Mammary epithelial cell (primary cell): ENCODE measurements at regions not wholly inside any gene's neighbourhood (a gene's known extent, or its start where the extent isn't known, plus 50 kb on each side); places are given as distances from the start of the nearest gene placed in this dataset.

Experiments used
- EZH2 ChIP-seq: IDR thresholded peaks from 2 replicates; pipeline ENCODE4 v1.6.1; 2012; ENCODE audit warnings: low read length, inconsistent platforms, borderline replicate concordance
- TF ChIP-seq, protein P1 (sequence below), 2 donors: IDR thresholded peaks in 1 of 2; conservative IDR thresholded peaks in 1 of 2; 2 replicates each; pipeline ENCODE4 v1.5.1; 2011 to 2012; ENCODE audit warnings: inconsistent platforms in 2 of 2, low read length in 2 of 2, mild to moderate bottlenecking in 2 of 2, control low read depth in 1 of 2, low read depth in 1 of 2; ENCODE audit not compliant: insufficient read depth in 1 of 2; ENCODE audit errors: extremely low read depth in 1 of 2

DNA sequence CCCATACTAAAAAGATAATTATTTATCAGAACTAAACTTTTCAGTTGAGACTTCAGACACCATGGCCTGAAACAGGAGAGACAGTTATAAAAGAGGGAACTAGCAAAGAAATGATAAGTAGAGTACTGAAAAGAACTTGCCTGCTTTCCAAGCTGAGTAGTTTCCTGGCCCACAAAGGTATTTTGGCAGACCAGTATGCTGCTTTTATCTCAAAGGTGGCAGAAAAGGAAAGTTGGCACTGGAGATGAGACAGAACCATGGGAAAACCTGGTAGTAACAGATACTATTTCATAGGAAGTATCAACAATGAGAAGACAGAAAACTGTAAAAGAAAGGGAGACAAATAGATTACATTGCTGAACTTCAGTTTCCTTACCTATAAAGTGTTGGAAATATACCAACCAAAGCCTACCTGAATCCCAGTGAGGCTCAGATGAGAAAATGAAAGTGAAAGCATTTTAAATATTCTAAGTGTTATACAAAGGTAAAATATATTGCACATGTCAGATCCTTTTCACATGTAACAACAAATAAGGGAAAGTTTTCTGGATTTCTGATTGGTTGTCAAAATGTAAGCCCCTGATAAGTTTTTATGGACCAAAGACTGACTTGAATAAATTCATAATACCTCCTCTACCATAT is 155.3 kb upstream of the FSCB start:
- TF ChIP-seq, protein P1, sequence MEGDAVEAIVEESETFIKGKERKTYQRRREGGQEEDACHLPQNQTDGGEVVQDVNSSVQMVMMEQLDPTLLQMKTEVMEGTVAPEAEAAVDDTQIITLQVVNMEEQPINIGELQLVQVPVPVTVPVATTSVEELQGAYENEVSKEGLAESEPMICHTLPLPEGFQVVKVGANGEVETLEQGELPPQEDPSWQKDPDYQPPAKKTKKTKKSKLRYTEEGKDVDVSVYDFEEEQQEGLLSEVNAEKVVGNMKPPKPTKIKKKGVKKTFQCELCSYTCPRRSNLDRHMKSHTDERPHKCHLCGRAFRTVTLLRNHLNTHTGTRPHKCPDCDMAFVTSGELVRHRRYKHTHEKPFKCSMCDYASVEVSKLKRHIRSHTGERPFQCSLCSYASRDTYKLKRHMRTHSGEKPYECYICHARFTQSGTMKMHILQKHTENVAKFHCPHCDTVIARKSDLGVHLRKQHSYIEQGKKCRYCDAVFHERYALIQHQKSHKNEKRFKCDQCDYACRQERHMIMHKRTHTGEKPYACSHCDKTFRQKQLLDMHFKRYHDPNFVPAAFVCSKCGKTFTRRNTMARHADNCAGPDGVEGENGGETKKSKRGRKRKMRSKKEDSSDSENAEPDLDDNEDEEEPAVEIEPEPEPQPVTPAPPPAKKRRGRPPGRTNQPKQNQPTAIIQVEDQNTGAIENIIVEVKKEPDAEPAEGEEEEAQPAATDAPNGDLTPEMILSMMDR (conservative IDR thresholded peaks at IDR 0.05 in 1 of 2, IDR thresholded peaks at IDR 0.05 in 1 of 2; ENCODE audit: extremely low read depth in 1 of 2, insufficient read depth in 1 of 2, low read depth in 1 of 2, low read length in 2 of 2) = no peak
- no peak for TF ChIP-seq EZH2
